HepG2 (cell line): ENCODE measurements at regions not wholly inside any gene's neighbourhood (a gene's known extent, or its start where the extent isn't known, plus 50 kb on each side); places are given as distances from the start of the nearest gene placed in this dataset.

Experiments used
- HOXA7 ChIP-seq: sonication (generic); formaldehyde crosslinking; IDR thresholded peaks from 2 replicates; pipeline ENCODE4 v1.8.1; 2022; ENCODE audit warnings: mild to moderate bottlenecking, missing genetic modification reagents, moderate library complexity
- POLR2G ChIP-seq: fragments of 200-400 bp; formaldehyde crosslinking; IDR thresholded peaks from 2 replicates; pipeline ENCODE4 v1.6.1; 2018; ENCODE audit warnings: mild to moderate bottlenecking, low read depth, low read length, moderate library complexity
- SALL1 ChIP-seq: sonication (generic); formaldehyde crosslinking; IDR thresholded peaks from 2 replicates; pipeline ENCODE4 v1.8.0; 2022; ENCODE audit warnings: mild to moderate bottlenecking, missing genetic modification reagents
- ZHX1 ChIP-seq: sonication (generic); formaldehyde crosslinking; IDR thresholded peaks from 2 replicates; pipeline ENCODE4 v1.8.1; 2022; ENCODE audit warnings: low read depth, mild to moderate bottlenecking, missing genetic modification reagents
- ZNF136 ChIP-seq: sonication (generic); formaldehyde crosslinking; IDR thresholded peaks from 2 replicates; pipeline ENCODE4 v1.8.1; 2022; ENCODE audit warnings: low read depth, mild to moderate bottlenecking, moderate library complexity, missing genetic modification reagents
- ZNF343 ChIP-seq: sonication (generic); formaldehyde crosslinking; IDR thresholded peaks from 2 replicates; pipeline ENCODE4 v1.4.0; 2020; ENCODE audit warnings: mild to moderate bottlenecking, missing genetic modification reagents
- ZNF556 ChIP-seq: sonication (generic); formaldehyde crosslinking; IDR thresholded peaks from 2 replicates; pipeline ENCODE4 v1.4.0; 2020; ENCODE audit warnings: mild to moderate bottlenecking, missing genetic modification reagents, borderline replicate concordance
- TF ChIP-seq, protein P1 (sequence below): sonication (generic); formaldehyde crosslinking; conservative IDR thresholded peaks from 2 replicates; pipeline ENCODE4 v1.8.0; 2022; ENCODE audit warnings: low read depth, missing genetic modification reagents

GRCh38 chr5:152004095-152004494 is 79.4 kb upstream of the GLRA1 start (continued):
- TF ChIP-seq ZNF556 (CRISPR knock-in tag) (no peak), POLR2G (no peak), ZNF136 (no peak), ZNF343 (CRISPR knock-in tag) (no peak), SALL1 (no peak), ZHX1 (CRISPR knock-in tag) (no peak), HOXA7 (CRISPR knock-in tag) (no peak)
- TF ChIP-seq, protein P1, sequence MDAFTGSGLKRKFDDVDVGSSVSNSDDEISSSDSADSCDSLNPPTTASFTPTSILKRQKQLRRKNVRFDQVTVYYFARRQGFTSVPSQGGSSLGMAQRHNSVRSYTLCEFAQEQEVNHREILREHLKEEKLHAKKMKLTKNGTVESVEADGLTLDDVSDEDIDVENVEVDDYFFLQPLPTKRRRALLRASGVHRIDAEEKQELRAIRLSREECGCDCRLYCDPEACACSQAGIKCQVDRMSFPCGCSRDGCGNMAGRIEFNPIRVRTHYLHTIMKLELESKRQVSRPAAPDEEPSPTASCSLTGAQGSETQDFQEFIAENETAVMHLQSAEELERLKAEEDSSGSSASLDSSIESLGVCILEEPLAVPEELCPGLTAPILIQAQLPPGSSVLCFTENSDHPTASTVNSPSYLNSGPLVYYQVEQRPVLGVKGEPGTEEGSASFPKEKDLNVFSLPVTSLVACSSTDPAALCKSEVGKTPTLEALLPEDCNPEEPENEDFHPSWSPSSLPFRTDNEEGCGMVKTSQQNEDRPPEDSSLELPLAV (CRISPR knock-in tag) = no peak
- TF ChIP-seq, all 625 proteins: peak for 0
